H54 (cell line): ENCODE measurements at regions not wholly inside any gene's neighbourhood (a gene's known extent, or its start where the extent isn't known, plus 50 kb on each side); places are given as distances from the start of the nearest gene placed in this dataset.
"Not testable (repeated sequence)": the region's sequence is repeated elsewhere in the genome, so short reads cannot be mapped to it uniquely, and the experiment has no call there.

Source experiments
- DNase-seq: peaks from one replicate; pipeline ENCODE4 v3.0.0; 2011; ENCODE audit warnings: low spot score, mixed read lengths; ENCODE audit not compliant: insufficient read length
- FAIRE-seq: peaks from 3 replicates; lab custom pipeline; 2011; peaks lifted over from hg19 to GRCh38; lab: Jason Lieb, UNC
- POLR2A ChIP-seq: IDR thresholded peaks from 2 replicates; pipeline ENCODE4 v1.6.1; 2011; ENCODE audit warnings: low read depth, mild to moderate bottlenecking, low read length

DNA sequence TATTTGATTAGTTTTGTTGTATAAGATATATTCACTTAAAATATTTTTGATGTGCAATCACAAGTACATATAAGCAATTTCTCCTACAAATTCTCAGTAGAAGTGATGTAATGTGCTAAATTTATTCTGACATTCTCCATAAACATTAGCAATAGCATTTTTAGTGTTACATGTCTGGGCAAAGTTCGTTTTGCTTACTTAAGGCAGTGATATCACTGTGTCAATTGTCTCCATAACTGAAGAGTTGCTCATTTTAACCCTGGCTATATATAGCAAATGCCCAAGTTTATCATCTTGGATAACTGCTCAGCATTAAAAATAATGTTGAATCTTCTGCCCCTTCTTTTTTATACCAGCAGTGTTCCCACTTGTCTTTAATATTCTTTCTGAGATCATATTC, 340.0 kb upstream of the NDST4 start:
- no peak for FAIRE-seq
- TF ChIP-seq POLR2A: no peak
- DNase-seq: no peak

DNA sequence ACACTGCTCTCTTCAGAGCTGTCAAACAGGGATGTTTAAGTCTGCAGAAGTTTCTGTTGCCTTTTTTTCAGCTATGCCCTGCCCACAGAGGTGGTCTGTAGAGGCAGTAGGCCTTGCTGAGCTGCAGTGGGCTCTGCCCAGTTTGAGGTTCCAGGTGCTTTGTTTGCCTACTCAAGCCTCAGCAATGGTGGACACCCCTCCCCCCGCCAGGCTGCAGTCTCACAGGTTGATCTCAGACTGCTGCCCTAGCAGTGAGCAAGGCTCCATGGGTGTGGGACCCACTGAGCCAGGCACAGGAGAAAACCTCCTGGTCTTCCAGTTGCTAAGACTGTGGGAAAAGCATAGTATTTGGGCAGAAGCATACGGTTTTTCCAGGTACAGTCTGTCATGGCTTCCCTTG, 338.8 kb upstream of the NDST4 start:
- not testable (repeated sequence) for DNase-seq, FAIRE-seq

DNA sequence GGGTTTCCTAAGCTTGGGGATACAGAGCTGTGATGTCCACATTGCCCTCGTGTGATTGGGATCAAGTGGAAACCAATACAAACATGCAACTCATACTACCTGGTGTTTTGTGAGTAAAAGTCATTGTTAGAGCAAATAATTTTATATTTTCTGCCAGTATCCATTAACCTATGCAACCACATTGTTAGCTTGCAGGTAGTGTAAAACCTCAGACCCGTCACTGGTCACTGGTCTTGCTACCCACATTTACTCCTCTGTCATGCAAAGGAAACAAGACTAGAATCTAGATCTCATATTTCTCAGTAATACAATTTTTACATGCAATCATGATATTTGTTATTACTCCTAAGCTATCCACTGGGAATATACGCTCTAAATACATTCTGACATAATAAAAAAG, 324.3 kb upstream of the NDST4 start:
- DNase-seq (no peak), FAIRE-seq (no peak)
- no peak for TF ChIP-seq POLR2A

DNA sequence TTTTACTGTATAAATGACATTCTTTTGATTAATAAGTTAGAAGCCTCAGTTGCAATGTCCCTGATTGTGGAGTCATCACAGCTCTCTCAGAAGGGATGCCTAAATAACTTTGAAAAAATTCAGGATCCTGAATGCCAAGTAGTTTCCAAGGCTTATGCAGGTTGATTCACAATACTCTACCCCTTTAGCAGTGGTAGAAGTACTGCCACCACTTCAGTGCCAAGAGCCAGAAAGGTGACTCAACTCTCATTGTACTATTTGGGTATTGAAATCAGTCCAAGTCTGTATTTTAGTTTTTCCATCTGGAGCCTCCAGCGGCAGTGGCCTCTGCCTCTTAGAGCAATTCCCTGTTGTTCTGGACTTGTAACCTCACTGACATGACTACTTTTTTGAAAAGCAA, 320.1 kb upstream of the NDST4 start:
- DNase-seq (peak; percentile 2), FAIRE-seq (peak; percentile 68)

GRCh38 chr4:115430024-115430423, 316.6 kb upstream of the NDST4 start:
- no peak for TF ChIP-seq POLR2A
- no peak for DNase-seq
- no peak for FAIRE-seq

More for the DNA sequence above, 320.1 kb upstream of the NDST4 start:
- TF ChIP-seq POLR2A: no peak

- TF ChIP-seq POLR2A: no peak
- DNase-seq (no peak), FAIRE-seq (no peak)
These were observed 315.0 kb upstream of the NDST4 start for GRCh38 chr4:115428455-115428854.

DNA sequence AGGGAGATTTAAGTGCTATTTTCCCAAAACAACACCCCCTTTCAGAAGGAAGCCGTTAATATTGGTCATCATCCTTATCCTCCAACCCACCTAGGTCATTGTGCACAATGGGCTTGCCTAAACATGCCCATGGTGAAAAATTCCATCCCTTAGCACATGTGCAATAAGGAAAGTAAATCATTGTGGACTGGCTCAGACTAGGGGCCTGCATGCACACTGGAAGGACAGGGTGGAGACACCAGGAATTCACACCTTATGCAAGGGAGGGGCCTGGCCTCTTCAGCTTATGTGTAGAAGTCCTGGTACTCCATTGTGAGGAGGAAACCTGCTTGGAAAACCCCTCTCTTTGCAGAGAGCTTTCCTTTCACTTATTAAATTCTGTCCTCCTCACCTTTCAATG, 311.4 kb upstream of the NDST4 start:
- no peak for DNase-seq
- TF ChIP-seq POLR2A: no peak

GRCh38 chr4:115418635-115419396, 305.4 kb upstream of the NDST4 start:
- FAIRE-seq (no peak), DNase-seq (no peak)
- no peak for TF ChIP-seq POLR2A

More for the DNA sequence above, 311.4 kb upstream of the NDST4 start:
- no peak for FAIRE-seq

- DNase-seq (no peak), FAIRE-seq (no peak)
- TF ChIP-seq POLR2A: no peak
These were observed 282.6 kb upstream of the NDST4 start for GRCh38 chr4:115396034-115396433.

- TF ChIP-seq POLR2A: no peak
- FAIRE-seq (no peak), DNase-seq (no peak)
These were observed 263.4 kb upstream of the NDST4 start for GRCh38 chr4:115376866-115377265.

DNA sequence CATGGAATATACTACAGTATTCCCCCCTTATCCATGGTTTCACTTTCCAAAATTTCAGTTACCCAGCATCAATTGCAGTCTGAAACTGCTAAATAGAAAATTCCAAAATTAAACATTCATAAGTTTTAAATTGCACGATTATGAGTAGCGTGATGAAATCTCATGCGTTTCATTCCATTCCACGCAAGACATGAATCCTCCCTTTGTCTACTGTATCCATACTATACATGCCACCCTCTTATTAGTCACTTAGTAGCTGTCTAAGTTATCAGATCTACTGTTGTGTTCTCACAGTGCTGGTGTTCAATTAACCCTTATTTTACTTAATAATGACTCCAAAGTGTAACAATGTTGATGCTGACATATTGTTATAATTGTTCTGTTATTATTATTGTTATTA, 261.2 kb upstream of the NDST4 start:
- no peak for TF ChIP-seq POLR2A
- FAIRE-seq (no peak), DNase-seq (no peak)

DNA sequence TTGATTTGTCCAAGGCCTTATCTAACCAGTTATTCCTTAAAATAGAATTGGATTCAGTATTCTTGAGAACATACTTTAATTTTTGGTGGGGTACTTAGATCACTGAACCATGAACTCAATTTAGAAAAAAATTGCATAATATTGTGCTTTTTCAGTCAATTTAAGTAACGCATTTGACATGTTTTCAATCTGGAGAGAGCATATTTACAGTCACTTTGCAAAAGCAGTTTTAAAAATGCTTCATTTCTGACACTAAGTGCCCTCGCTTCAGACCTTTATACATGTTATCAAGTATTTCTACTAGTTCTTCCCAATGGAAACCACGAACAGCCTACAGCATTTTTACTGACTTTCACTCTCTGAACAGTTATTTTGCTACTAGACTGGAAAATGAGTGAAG, 257.1 kb upstream of the NDST4 start:
- no peak for FAIRE-seq
- no peak for TF ChIP-seq POLR2A

GRCh38 chr4:115370012-115370411, 256.6 kb upstream of the NDST4 start:
- DNase-seq (no peak), FAIRE-seq (no peak)
- TF ChIP-seq POLR2A: no peak

More for the DNA sequence above, 257.1 kb upstream of the NDST4 start:
- no peak for DNase-seq

DNA sequence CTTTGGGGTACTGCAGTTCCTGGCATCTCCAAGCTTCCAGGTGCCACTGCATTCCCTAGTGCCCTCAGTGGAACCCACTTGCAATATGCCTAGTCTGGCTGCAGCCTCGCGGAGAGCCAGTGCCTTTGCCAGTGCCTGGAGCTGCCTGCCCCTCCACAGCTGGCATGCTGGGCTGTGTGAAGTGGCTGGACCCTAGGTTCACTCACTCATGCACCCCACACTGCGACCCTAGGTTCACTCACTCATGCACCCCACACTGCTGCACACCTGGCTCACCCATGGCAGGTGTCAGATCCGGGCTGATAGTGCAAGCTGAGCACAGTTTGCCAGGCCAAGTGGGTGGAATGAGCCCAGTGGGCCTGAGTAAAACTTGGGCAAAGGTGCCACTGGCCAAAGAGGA, 253.0 kb upstream of the NDST4 start:
- DNase-seq (no peak), FAIRE-seq (no peak)
- TF ChIP-seq POLR2A: no peak

DNA sequence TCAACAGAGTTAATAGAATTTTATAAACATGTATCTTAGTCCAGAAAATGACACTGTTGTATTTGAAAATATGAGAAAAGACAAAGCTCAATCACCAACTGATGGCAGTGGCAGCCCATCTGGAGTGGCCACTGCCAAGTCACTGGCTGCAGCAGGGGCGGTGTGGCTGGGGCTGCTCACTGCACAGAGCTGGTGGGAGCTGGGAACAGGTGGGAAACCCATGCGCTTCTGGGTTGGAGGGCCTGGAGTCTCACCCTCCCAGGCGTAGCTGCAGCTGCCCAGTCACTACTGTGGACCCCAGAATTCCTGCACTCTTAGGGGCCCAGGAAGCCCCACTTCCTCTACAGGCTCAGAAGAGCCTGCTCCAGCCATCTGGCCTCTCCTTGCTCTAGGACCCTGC, 251.8 kb upstream of the NDST4 start:
- no peak for TF ChIP-seq POLR2A
- DNase-seq (no peak), FAIRE-seq (no peak)
